Stomach (tissue), 4 donors: ENCODE measurements at regions not wholly inside any gene's neighbourhood (a gene's known extent, or its start where the extent isn't known, plus 50 kb on each side); places are given as distances from the start of the nearest gene placed in this dataset.

Source experiments
- EP300 ChIP-seq: sonication (generic); formaldehyde crosslinking; IDR thresholded peaks from one replicate; pipeline ENCODE4 v1.6.1; 2017; ENCODE audit warnings: antibody characterized with exemption
- POLR2AphosphoS5 ChIP-seq, 3 donors: sonication (generic); formaldehyde crosslinking; IDR thresholded peaks; one replicate each; pipeline ENCODE4 v1.6.1; 2016; ENCODE audit warnings: antibody characterized with exemption in 3 of 3
- TF ChIP-seq, protein P1 (sequence below), 7 experiments: fragments of 450-650 bp in 4 of 7; fragments of 200-600 bp in 3 of 7; sonication (generic) in 3 of 7; IDR thresholded peaks; one replicate each; pipeline ENCODE4 v1.5.1; 2016 to 2019; ENCODE audit warnings: antibody characterized with exemption in 7 of 7, control low read depth in 2 of 7, mild to moderate bottlenecking in 1 of 7

DNA sequence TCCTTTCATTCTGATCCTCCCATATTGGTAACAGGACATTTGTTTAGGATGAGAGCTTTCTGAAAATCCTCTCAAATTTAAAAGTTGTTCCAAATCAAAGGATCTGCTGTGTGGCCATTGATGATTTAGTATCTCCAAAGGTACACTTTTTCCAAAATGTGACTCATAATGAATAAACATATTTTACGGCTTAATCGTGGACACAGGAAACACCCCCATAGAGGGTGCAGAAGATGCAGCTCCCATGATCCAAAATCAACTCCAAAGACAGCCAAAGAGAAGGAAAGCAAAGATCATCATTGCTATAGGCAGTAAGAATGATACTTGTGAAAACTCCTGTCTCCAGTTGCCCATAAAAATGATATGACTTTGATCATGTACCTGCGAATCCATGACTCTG, 239.7 kb downstream of the PIK3R1 start:
- TF ChIP-seq, protein P1, sequence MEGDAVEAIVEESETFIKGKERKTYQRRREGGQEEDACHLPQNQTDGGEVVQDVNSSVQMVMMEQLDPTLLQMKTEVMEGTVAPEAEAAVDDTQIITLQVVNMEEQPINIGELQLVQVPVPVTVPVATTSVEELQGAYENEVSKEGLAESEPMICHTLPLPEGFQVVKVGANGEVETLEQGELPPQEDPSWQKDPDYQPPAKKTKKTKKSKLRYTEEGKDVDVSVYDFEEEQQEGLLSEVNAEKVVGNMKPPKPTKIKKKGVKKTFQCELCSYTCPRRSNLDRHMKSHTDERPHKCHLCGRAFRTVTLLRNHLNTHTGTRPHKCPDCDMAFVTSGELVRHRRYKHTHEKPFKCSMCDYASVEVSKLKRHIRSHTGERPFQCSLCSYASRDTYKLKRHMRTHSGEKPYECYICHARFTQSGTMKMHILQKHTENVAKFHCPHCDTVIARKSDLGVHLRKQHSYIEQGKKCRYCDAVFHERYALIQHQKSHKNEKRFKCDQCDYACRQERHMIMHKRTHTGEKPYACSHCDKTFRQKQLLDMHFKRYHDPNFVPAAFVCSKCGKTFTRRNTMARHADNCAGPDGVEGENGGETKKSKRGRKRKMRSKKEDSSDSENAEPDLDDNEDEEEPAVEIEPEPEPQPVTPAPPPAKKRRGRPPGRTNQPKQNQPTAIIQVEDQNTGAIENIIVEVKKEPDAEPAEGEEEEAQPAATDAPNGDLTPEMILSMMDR (IDR thresholded peaks at IDR 0.05): no peak
- TF ChIP-seq EP300 (no peak), POLR2AphosphoS5 (IDR thresholded peaks at IDR 0.05) (no peak)
